Fibroblast of lung (primary cell): ENCODE measurements at regions not wholly inside any gene's neighbourhood (a gene's known extent, or its start where the extent isn't known, plus 50 kb on each side); places are given as distances from the start of the nearest gene placed in this dataset.

Experiments used
- CTCF ChIP-seq, 2 donors: IDR thresholded peaks in 1 of 2; conservative IDR thresholded peaks in 1 of 2; 1 replicate in 1 of 2; 2 replicates in 1 of 2; pipeline ENCODE4 v1.5.1; 2011 to 2012; ENCODE audit warnings: low read length in 2 of 2, control low read depth in 1 of 2, inconsistent platforms in 1 of 2, low read depth in 1 of 2, mild to moderate bottlenecking in 1 of 2
- EZH2 ChIP-seq: IDR thresholded peaks from 2 replicates; pipeline ENCODE4 v1.5.1; 2012; ENCODE audit warnings: low read length, control low read depth, mild to moderate bottlenecking; ENCODE audit errors: missing control alignments

- TF ChIP-seq CTCF (conservative IDR thresholded peaks at IDR 0.05 in 1 of 2, IDR thresholded peaks at IDR 0.05 in 1 of 2; ENCODE audit: low read depth in 1 of 2, low read length in 2 of 2) (no peak), EZH2 (no peak)
Measured at GRCh38 chr5:159442206-159442850, 112.0 kb upstream of the IL12B start.
